Activated CD4-positive, alpha-beta memory T cell treated with anti-CD3 and anti-CD28 coated beads for 36 hours (primary cell): ENCODE measurements at regions not wholly inside any gene's neighbourhood (a gene's known extent, or its start where the extent isn't known, plus 50 kb on each side); places are given as distances from the start of the nearest gene placed in this dataset.
"Not testable (repeated sequence)": the region's sequence is repeated elsewhere in the genome, so short reads cannot be mapped to it uniquely, and the experiment has no call there.

Experiments used
- CTCF ChIA-PET: fragments of 350-600 bp; sonication (Branson Sonifier 250); formaldehyde crosslinking; loops from one replicate; lab custom pipeline; 2021; ENCODE audit warnings: antibody characterized with exemption, inconsistent platforms; lab: Charles Lee
- POLR2A ChIA-PET: fragments of 350-600 bp; sonication (Branson Sonifier 250); formaldehyde crosslinking; loops from one replicate; lab custom pipeline; 2021; ENCODE audit warnings: antibody characterized with exemption; lab: Charles Lee
- DNase-seq: peaks from one replicate; pipeline ENCODE4 v3.0.0-alpha.2; 2020
- H3K27ac Mint-ChIP-seq: one replicate; pipeline ENCODE4 v1.8.0; 2021; ENCODE audit warnings: mixed read lengths
- H3K27me3 Mint-ChIP-seq: one replicate; pipeline ENCODE4 v1.8.0; 2021; ENCODE audit warnings: mixed read lengths
- H3K36me3 Mint-ChIP-seq: one replicate; pipeline ENCODE4 v1.8.0; 2021; ENCODE audit warnings: mixed read lengths
- H3K4me1 Mint-ChIP-seq: one replicate; pipeline ENCODE4 v1.8.0; 2021; ENCODE audit warnings: low read depth, mixed read lengths
- H3K4me3 Mint-ChIP-seq: one replicate; pipeline ENCODE4 v1.8.0; 2021; ENCODE audit warnings: mild to moderate bottlenecking, mixed read lengths
- H3K9me3 Mint-ChIP-seq: one replicate; pipeline ENCODE4 v1.8.0; 2021; ENCODE audit warnings: mixed read lengths
- intact Hi-C: fragments of 100-400 bp; cut with micrococcal nuclease; formaldehyde crosslinking; loops from one replicate; pipeline ENCODE4 v1.15.1; 2023

DNA sequence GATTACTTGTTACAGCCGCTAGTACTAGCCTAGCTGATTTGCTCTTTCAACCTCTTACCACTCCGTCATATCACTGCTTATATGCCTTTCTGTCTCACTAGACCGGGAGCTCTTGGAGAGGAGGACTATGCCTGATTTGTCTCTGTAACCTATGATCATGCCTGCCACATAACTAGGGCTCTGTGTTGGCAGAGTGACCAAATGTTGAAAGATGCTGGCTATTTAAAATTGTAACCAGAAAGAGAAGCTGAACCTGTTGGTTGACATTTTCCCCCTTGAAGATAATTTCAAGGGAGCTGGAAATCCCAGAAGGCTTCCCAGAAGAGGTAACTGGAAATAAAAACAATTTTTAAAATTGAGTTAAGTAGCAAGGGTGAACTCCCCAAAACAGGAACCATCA lies 124.1 kb upstream of the MYCN start:
- no peak for DNase-seq
- CTCF ChIA-PET: no interaction called here
- intact Hi-C loops: no loop called here
- POLR2A ChIA-PET: no interaction called here
- H3K27ac Mint-ChIP-seq: no peak overlapping the region
- peaks cover 17% of the 10 kb centered on the region for H3K27me3 Mint-ChIP-seq
- H3K9me3 Mint-ChIP-seq: no peaks in the 10 kb centered on the region
- no peaks in the 10 kb centered on the region for H3K4me1 Mint-ChIP-seq
- no peak overlapping the region for H3K4me3 Mint-ChIP-seq
- H3K36me3 Mint-ChIP-seq: no peaks in the 10 kb centered on the region

DNA sequence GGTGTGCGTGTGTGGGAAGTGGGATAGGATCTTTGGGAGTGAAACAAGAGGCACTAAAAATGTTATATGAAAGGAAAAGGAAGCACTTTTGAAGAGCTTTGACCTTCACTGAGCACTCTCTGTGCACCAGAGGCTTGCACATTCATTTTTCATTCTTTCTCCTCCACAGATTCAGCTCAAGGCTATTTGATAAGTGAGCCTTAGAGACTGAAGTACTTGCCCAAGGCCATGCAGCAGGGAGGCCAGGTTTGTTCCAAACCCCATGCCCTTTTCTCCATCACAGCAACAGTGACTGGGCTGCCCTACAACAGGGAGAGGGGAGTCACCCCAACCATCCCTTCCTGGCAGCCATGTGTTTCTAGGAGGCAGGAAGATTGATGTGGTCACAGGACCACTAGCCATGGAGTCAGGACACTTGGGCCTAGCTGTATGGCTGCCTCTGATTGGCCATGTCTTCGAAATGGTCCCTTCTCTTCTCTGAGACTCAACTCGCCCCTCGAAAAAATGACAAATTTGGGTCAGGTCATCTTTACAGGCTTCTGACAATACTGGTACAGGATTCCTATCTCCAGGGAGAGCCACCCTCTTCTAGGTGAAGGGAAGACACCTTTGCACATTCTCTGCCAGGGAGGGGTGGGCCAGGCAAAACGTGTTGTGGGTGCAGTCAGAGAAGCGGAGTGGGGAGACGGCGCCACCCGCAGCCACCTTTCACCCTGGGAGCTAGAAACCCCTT lies 123.5 kb upstream of the MYCN start:
- Mint-ChIP-seq H3K36me3 (no peaks in the 10 kb centered on the region), H3K27me3 (peaks cover 17% of the 10 kb centered on the region), H3K27ac (no peak overlapping the region), H3K4me1 (no peaks in the 10 kb centered on the region), H3K4me3 (no peak overlapping the region), H3K9me3 (no peaks in the 10 kb centered on the region)
- DNase-seq: no peak
- ChIA-PET POLR2A (no interaction called here), CTCF (no interaction called here)
- intact Hi-C loops: no loop called here

DNA sequence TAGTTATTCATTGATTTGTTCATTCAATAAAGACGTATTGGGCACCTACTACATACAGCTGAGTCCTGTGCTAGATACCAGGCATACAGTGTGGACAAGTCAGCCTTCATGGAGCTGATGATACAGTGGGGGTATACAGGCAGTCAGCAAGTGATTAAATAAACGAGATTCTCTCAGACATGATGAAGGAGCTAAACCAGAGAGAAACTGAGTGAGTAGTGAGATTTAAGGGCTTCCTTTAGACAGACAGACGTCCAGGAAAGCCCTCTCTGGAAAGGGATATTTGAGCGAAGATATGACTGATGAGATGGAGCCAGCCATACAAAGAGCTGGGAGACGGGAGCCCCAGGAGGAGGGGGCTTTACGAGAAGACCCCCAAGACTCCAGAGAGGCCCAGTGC lies 122.6 kb upstream of the MYCN start:
- ChIA-PET POLR2A (no interaction called here), CTCF (no interaction called here)
- no peaks in the 10 kb centered on the region for H3K9me3 Mint-ChIP-seq
- H3K4me3 Mint-ChIP-seq: no peak overlapping the region
- DNase-seq: no peak
- peaks cover 17% of the 10 kb centered on the region for H3K27me3 Mint-ChIP-seq
- intact Hi-C loops: no loop called here
- no peaks in the 10 kb centered on the region for H3K4me1 Mint-ChIP-seq
- no peaks in the 10 kb centered on the region for H3K36me3 Mint-ChIP-seq
- no peak overlapping the region for H3K27ac Mint-ChIP-seq

DNA sequence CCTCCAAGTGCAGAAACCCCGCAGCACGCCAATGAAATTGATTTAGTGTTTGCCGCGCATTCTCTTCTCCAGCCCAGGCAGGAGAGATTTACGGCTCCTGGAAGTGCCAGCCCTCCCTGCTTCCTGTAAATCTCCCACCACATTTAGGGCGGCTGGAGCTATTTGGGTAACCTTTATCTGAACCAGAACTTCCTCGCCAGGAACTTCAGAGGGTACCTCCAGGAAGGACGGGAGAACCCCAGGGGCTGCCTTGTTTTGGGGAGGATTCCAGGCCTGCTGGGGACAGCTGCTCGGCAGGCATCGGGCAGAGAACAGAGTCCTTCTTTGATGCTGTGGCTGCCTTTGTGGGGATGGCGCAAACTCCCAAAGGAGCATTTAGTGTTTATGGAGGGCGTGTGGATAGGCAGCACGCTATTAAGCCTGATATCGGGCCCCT lies 122.0 kb upstream of the MYCN start:
- intact Hi-C loops: no loop called here
- H3K4me1 Mint-ChIP-seq: no peaks in the 10 kb centered on the region
- ChIA-PET CTCF (no interaction called here), POLR2A (no interaction called here)
- H3K27me3 Mint-ChIP-seq: peaks cover 17% of the 10 kb centered on the region
- H3K27ac Mint-ChIP-seq: no peak overlapping the region
- no peak overlapping the region for H3K4me3 Mint-ChIP-seq
- no peaks in the 10 kb centered on the region for H3K9me3 Mint-ChIP-seq
- no peak for DNase-seq
- H3K36me3 Mint-ChIP-seq: no peaks in the 10 kb centered on the region

DNA sequence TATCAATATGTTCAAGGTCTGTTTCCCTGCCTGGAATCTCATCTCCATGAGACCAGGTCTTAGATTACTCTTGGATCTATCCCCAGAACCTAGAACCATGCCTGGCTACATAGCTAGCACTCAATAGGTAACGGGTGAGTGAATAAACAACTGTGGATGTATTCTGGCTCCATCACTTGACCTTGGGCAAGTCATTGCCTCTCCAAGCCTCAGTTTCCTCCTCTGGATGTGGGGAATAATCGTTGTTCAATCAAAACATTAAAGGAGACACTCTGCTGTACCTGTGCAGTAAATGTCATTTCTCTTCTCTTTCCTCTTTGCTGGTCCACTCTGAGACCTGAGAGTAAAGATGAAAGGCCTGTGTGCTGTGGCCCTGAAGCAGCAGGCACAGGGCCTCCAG lies 121.5 kb upstream of the MYCN start:
- Mint-ChIP-seq H3K27ac (no peak overlapping the region), H3K4me1 (no peaks in the 10 kb centered on the region), H3K36me3 (no peaks in the 10 kb centered on the region), H3K9me3 (no peaks in the 10 kb centered on the region), H3K27me3 (peaks cover 17% of the 10 kb centered on the region), H3K4me3 (no peak overlapping the region)
- DNase-seq: no peak
- intact Hi-C loops: no loop called here
- POLR2A ChIA-PET: no interaction called here
- CTCF ChIA-PET: no interaction called here

DNA sequence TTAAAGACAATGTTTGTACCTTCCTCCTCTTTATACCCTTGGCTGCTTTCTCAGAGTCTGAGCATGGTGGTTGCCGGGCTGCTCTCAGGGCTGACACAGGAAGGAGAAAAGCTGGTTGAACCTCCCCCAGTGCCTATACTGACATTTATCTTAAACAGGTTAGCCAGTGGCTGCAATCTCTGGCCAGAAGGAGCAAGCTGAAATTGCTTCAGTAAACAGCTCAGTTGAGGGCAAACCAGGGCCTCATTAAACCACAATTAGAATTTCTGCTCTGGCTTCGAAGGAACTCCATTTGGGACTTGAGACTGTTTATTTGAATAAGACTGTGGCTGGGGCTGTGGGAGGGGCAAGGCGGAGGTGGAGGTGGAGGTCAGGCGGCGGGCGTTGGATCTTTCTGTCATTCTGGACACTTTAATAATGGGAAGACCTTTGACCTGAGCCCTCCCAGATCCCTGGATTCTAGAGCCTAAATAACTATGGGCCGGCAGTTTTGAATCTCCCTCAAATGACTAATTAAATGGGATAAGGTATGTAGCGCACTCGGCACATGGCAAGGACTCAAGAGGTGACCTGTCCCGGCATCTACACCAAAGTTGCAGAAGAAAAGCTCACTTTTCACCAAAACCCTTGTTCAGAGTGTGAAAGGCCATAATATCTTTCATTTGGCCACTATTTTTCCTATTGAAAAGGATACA lies 120.6 kb upstream of the MYCN start:
- CTCF ChIA-PET: no interaction called here
- peaks cover 17% of the 10 kb centered on the region for H3K27me3 Mint-ChIP-seq
- no peaks in the 10 kb centered on the region for H3K9me3 Mint-ChIP-seq
- intact Hi-C loops: no loop called here
- H3K27ac Mint-ChIP-seq: no peak overlapping the region
- POLR2A ChIA-PET: no interaction called here
- no peaks in the 10 kb centered on the region for H3K4me1 Mint-ChIP-seq
- no peak for DNase-seq
- no peak overlapping the region for H3K4me3 Mint-ChIP-seq
- H3K36me3 Mint-ChIP-seq: no peaks in the 10 kb centered on the region

DNA sequence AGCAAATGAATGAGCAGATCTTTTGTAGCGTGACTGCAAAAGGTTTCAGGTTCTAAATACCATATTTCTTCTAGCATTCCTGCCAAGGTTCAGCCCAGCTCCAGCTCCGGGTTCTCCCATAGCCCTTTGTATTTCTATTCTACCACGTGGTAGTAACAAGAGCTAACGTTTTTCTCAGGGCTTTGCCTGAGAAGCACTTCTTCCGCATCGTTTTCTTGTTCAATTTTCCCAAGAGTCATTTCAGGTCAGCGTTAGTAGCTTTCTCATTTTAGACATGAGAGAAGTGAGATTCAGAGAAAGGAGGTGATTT lies 120.1 kb upstream of the MYCN start:
- Mint-ChIP-seq H3K4me3 (no peak overlapping the region), H3K27ac (no peak overlapping the region), H3K9me3 (no peaks in the 10 kb centered on the region), H3K4me1 (no peaks in the 10 kb centered on the region), H3K27me3 (peaks cover 15% of the 10 kb centered on the region), H3K36me3 (no peaks in the 10 kb centered on the region)
- intact Hi-C loops: no loop called here
- ChIA-PET POLR2A (no interaction called here), CTCF (no interaction called here)
- DNase-seq: no peak

DNA sequence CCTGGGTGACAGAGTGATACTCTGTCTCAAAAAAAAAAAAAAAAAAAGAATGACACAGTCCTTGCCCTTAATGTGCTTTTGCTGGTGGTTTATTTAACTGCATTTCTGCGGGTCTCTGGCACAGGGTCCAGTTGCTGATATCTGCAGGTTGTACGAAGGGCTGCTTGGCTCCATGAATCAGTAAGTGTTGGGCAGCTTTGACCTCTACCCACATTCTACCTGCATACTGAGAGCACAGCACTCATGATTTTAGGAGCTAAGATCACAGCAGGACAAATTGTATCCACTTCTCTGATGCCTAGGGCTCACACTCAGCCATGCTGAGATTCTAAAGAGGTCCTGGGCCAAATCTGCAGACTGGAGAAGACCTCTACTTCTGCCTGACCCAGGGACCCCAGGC lies 119.4 kb upstream of the MYCN start:
- intact Hi-C loops: no loop called here
- Mint-ChIP-seq H3K27me3 (peaks cover 15% of the 10 kb centered on the region), H3K4me3 (no peak overlapping the region), H3K9me3 (no peaks in the 10 kb centered on the region), H3K36me3 (no peaks in the 10 kb centered on the region), H3K4me1 (no peaks in the 10 kb centered on the region), H3K27ac (no peak overlapping the region)
- POLR2A ChIA-PET: interaction anchor here (0.6 kb wide), 1 partner anchor 39 kb away, joined by 4 read pairs; no protein-coding TSS in a partner anchor
- CTCF ChIA-PET: no interaction called here
- DNase-seq: no peak

DNA sequence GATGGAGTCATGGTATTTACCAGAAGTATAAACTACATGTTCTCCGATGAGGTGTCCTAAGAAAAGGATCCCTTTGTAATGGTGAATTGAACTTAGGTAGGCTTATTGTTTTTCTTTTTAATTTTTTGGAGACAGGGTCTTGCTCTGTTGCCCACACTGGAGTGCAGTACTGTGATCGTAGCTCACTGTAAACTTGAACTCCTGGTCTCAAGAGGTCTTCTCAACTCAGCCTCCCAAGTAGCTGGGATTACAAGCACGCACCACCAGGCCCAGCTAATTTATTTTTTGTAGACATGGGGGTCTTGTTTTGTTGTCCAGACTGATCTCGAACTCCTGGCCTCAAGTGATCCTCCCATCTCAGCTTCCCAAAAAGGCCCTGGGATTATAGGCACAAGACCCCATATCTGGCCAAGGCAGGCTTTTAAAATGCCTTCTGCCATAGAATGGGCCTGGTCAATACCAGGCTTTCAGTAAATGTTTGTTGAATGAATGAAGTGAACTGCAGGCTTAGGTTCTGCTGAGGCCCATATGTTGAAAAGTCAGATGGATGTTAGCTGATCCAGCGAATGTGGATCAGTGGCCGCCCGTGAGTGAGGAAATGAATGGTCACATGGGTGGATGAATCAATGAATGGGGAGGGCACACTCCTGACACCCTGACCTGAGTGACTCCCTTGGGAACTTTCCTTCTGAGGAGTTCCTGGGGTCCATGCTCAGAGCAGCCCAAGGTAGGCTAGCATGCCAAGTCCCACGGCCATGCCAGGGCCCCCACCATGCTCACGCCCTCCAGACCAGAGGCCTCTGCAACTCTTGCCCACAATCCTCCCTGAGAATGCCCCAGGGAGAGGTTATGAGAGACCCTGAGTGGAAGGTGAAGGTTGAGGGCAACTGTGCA lies 118.0 kb upstream of the MYCN start:
- Mint-ChIP-seq H3K4me3 (no peak overlapping the region), H3K27me3 (peaks cover 10% of the 10 kb centered on the region), H3K9me3 (no peaks in the 10 kb centered on the region), H3K36me3 (no peaks in the 10 kb centered on the region), H3K27ac (no peak overlapping the region), H3K4me1 (no peaks in the 10 kb centered on the region)
- intact Hi-C loops: no loop called here
- ChIA-PET CTCF (no interaction called here), POLR2A (no interaction called here)
- no peak for DNase-seq

DNA sequence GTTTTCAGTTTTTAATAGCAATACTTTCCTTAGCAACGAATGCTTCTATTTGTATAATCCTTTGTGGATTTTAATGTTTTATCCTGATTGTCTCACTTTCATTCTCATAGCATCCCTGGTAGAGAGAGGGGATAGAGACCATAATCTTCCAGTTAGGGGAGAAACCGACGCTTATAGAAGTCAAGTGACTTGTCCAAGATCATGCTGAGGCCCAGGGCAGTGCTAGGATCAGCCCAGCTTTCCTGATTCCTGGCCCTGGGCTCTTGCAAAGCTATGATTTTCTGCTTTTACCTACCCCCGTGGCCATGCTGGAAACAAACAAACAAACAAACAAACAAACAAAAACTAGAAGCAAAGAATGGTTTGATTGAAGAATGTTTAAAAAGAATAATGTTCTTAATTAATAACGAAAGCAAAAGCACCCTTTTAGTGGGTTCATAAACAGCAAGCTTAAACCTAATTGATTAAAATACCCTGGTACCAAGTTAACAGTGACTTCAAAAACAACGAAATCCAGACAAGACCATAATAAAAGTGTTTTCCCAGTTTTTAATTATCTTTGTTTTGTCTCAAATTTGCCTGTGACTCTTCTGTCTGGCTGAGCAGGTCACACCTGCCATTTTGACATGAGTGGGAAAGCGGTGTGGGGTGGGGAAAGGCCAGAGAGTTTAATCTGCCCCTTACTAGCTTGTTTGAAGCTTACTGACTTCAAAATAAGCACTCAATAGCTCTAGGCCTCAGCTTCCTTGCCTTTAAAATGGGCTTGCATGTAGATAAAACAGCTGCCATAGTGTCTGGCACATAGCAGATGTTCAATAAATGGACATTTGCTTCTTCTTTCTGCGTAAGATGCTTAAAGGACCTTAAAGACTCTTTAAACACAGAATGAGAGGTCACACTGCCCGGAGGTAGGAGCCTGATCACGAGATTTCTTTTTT lies 116.6 kb upstream of the MYCN start:
- Mint-ChIP-seq H3K4me3 (no peak overlapping the region), H3K27ac (no peak overlapping the region), H3K9me3 (no peaks in the 10 kb centered on the region), H3K36me3 (no peaks in the 10 kb centered on the region), H3K27me3 (peaks cover 2% of the 10 kb centered on the region), H3K4me1 (no peaks in the 10 kb centered on the region)
- no peak for DNase-seq
- CTCF ChIA-PET: no interaction called here
- intact Hi-C loops: no loop called here
- POLR2A ChIA-PET: no interaction called here

DNA sequence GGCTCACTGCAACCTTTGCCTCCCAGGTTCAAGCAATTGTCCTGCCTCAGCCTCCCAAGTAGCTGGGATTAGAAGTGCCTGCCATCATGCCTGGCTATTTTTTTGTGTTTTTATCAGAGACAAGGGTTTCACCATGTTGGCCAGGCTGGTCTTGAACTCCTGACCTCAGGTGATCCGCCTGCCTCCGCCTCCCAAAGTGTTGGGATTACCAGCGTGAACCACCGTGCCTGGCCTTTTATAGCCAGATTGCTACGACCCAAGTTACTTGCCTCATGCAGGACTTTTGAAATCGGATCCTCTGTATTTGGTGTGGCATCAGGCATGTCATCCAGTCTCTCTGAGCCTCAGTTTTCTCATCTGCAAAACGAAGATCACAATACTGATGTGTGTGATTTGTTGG lies 115.9 kb upstream of the MYCN start:
- H3K4me3 Mint-ChIP-seq, POLR2A ChIA-PET, H3K27ac Mint-ChIP-seq, H3K27me3 Mint-ChIP-seq, H3K36me3 Mint-ChIP-seq, CTCF ChIA-PET, DNase-seq, H3K9me3 Mint-ChIP-seq, H3K4me1 Mint-ChIP-seq, intact Hi-C loops: not testable (repeated sequence)
